GM12874 (cell line): ENCODE measurements at regions not wholly inside any gene's neighbourhood (a gene's known extent, or its start where the extent isn't known, plus 50 kb on each side); places are given as distances from the start of the nearest gene placed in this dataset.

Experiments
- TF ChIP-seq, protein P1 (sequence below): IDR thresholded peaks from 2 replicates; pipeline ENCODE4 v1.5.1; 2011; ENCODE audit warnings: low read depth, mild to moderate bottlenecking, control low read depth, low read length, moderate library complexity; ENCODE audit not compliant: insufficient read depth

DNA sequence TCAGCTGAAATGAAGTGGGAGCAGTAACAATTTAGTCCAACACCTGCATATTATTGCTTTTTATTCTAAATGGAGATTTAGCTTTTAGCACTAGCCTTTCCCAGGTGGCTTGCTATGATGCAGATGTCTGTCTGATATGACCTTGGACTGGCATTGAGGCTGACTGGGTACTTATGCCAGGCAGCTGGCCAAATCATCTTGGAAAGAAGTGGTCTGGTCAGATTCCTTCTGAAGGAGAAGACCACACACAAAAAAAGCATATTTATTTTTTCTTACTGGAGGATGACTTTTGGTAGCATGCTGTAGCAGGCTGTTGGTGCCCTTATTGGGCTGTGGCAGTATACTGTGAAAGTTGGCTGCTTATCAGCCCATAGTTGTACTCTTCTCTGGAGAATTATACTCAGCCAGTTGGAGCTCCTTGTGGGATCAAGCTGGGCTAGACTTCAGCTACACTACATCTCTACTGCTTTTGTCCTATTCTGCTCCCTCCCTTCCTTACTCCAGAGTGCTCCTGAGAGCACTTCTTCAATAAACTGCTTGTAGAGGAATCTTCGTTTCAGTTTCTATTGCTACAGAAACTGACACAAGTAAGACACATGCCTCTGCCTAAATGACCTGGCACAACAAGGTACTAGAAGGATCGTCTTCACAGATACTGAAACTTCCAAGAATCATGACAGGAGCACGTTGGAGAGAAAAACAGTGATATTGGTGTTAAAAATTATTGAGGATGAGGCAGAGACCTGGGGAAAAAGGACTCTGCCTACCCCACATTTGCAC is 196.8 kb upstream of the RPS6KA3 start:
- TF ChIP-seq, protein P1, sequence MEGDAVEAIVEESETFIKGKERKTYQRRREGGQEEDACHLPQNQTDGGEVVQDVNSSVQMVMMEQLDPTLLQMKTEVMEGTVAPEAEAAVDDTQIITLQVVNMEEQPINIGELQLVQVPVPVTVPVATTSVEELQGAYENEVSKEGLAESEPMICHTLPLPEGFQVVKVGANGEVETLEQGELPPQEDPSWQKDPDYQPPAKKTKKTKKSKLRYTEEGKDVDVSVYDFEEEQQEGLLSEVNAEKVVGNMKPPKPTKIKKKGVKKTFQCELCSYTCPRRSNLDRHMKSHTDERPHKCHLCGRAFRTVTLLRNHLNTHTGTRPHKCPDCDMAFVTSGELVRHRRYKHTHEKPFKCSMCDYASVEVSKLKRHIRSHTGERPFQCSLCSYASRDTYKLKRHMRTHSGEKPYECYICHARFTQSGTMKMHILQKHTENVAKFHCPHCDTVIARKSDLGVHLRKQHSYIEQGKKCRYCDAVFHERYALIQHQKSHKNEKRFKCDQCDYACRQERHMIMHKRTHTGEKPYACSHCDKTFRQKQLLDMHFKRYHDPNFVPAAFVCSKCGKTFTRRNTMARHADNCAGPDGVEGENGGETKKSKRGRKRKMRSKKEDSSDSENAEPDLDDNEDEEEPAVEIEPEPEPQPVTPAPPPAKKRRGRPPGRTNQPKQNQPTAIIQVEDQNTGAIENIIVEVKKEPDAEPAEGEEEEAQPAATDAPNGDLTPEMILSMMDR, result no peak

DNA sequence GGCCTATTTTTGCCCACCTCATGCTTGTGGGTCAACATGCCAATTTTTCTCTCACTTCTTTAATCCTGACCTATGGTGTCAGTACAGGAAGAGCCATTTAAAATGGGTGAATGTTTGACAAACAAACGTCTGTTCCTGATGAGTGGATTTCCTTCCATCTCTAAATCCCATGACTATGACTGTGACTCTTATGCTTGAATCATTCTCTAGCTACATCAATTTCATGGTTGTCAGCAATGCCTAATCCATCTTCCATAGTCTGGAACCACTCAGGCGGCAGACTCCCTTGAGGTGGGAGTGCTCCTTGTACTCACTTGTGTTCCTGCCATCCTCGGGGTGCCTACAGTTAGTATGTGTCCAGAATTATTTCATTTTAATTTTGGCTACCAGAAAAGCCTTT is 194.9 kb upstream of the RPS6KA3 start:
- TF ChIP-seq, protein P1, result no peak

DNA sequence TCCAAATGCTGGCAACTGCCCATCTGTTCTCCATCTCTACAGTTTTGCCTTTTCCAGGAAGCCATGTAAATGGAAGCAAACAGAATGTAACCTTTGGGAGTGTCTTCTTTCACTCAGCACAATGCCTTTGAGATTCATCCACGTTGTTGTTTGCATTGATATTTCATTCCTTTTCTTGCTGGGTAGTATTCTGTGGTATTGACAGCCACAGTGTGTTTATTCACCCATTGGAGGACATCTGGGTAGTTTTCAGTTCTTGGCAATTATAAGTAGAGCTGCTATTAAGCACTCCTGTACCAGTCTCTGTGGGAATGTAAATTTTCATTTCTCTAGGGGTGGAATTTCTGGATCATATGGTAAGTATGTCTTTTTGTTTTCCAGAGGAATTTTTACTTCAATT is 194.3 kb upstream of the RPS6KA3 start:
- TF ChIP-seq, protein P1, result no peak

DNA sequence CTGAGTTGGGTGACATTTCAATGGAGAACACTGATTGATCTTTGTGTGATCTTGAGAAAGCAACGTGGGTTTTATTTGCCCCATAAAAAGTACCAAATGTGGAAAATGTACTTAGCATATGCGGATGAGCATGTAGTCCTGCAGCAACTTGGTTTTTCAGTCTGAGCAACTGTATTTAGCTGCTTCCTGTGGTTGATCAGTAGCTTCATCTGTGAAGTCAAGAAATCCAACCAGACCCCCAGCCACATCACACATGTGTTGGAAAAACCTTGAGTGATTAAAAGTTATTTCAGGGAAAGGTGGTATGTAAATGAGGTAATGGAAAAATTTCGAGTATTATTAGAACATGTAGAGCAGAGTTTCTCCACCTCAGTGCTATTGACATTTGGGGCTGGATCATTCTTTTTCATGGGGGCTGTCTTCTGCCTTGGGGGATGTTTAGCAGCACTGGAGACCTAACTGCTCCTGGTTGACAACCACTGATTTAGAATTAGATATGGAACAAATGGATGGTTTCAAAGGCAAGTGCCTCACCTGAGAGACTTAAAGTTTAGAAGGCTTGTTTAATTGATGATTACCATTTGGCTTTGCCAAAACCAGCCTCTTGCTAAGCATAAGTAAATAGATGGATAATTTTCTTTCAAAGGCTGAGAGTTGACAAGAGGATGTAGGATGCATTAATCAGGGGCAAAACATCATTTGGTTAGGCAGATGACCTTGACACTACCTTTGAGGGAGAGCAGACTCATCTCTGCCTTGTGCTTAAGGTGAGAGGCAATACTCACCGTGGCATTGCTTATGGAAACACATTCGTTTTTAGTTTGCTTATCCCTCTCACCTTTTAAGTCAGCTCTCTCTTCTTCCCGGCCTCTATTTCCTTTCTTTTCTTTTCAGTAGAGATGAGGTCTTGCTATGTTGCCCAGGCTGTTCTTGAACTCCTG is 193.0 kb upstream of the RPS6KA3 start:
- TF ChIP-seq, protein P1, result no peak

DNA sequence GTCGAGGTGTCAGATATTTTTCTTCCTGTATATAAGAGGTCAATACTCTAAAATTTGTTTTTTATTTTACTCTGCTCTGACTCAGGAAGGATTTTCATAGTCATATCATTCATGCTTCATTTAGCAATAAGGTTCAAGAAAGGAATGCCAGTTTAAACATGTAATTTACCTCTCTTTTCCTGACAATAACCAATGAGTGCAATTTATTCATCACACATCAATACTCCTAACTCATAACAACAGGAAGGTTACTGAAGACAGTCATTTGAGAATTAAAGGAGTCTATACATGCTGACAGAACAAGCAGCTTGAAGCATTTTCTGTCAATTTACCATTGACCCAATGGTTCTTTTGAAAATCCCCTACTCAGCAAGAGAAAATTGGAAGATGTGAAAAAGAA is 190.3 kb upstream of the RPS6KA3 start:
- TF ChIP-seq, protein P1, result no peak

DNA sequence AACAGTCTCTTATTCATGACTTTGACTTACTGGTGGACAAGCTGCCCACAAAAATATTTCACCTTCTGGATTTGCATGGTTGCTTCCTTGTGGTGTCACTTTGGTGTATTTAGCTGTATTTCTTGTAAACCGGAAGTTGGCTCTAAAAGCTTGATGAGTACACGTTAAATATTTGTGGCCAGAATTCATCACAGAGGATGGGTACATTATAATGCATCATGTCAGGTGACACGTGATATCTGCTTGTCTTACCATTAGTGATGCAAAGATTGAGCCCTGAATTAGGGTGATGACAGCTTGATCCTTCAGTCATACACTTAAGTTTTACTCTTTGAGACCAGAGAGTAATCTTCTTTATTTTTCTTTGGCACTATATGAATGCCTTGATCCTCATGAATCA is 188.3 kb upstream of the RPS6KA3 start:
- TF ChIP-seq, protein P1, result no peak

DNA sequence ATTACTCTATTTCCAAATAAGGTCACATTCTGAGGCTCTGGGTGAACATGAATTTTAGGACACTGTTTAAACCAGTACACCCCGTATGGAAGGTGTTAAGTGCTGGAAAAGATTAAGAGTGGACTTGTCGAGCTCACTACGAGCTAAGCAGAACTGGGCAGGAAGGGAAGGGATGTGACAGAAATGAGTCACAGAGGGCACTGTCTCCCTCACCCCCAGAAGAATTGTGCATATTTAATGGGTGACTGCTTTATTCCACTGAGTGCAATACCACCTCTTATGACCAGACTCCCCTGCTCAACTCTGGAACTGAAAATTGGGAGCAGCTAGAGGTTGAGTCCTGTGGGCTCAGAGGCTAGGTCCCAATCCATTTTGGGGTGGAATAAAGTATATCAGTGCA is 187.4 kb upstream of the RPS6KA3 start:
- TF ChIP-seq, protein P1, result no peak
